Astrocyte (in vitro differentiated cells and primary cell): ENCODE measurements at regions not wholly inside any gene's neighbourhood (a gene's known extent, or its start where the extent isn't known, plus 50 kb on each side); places are given as distances from the start of the nearest gene placed in this dataset.

Experiments
- DNase-seq: peaks from one replicate; pipeline ENCODE4 v3.0.0-alpha.2; 2010; ENCODE audit warnings: low read depth
- FAIRE-seq: peaks from 2 replicates; lab custom pipeline; 2011; peaks lifted over from hg19 to GRCh38; lab: Jason Lieb, UNC
- H2AFZ ChIP-seq: 2 replicates; pipeline ENCODE4 v1.6.0; 2012; ENCODE audit warnings: low read depth, low read length, inconsistent platforms
- H3K27ac ChIP-seq: 2 replicates; pipeline ENCODE4 v1.5.1; 2011; ENCODE audit warnings: low read depth, low read length, inconsistent platforms
- H3K27me3 ChIP-seq: 2 replicates; pipeline ENCODE4 v1.6.0; 2011; ENCODE audit warnings: low read length, inconsistent platforms; ENCODE audit not compliant: insufficient read depth
- H3K36me3 ChIP-seq: 2 replicates; pipeline ENCODE4 v1.5.1; 2011; ENCODE audit warnings: low read length, inconsistent platforms; ENCODE audit not compliant: insufficient read depth
- H3K4me1 ChIP-seq: 2 replicates; pipeline ENCODE4 v1.5.1; 2011; ENCODE audit warnings: low read length, inconsistent platforms; ENCODE audit not compliant: insufficient read depth
- H3K4me2 ChIP-seq: 2 replicates; pipeline ENCODE4 v1.6.0; 2012; ENCODE audit warnings: low read length, inconsistent platforms
- H3K4me3 ChIP-seq: 2 replicates; pipeline ENCODE4 v1.5.1; 2011; ENCODE audit warnings: low read depth, mild to moderate bottlenecking, low read length, inconsistent platforms; ENCODE audit not compliant: insufficient read depth
- H3K79me2 ChIP-seq: 2 replicates; pipeline ENCODE4 v1.6.0; 2012; ENCODE audit warnings: mild to moderate bottlenecking, low read length, inconsistent platforms; ENCODE audit not compliant: insufficient read depth
- H3K9ac ChIP-seq: 2 replicates; pipeline ENCODE4 v1.6.0; 2012; ENCODE audit warnings: mild to moderate bottlenecking, low read length, inconsistent platforms
- H3K9me3 ChIP-seq: 2 replicates; pipeline ENCODE4 v1.5.1; 2012; ENCODE audit warnings: low read depth, mild to moderate bottlenecking, low read length, inconsistent platforms; ENCODE audit not compliant: insufficient read depth
- H4K20me1 ChIP-seq: 2 replicates; pipeline ENCODE4 v1.6.0; 2012; ENCODE audit warnings: low read length, inconsistent platforms; ENCODE audit not compliant: insufficient read depth
- H3K27ac Mint-ChIP-seq: one replicate; pipeline ENCODE4 v1.8.0; 2021; ENCODE audit warnings: mild to moderate bottlenecking, mixed read lengths; ENCODE audit not compliant: unreplicated experiment
- H3K27me3 Mint-ChIP-seq: one replicate; pipeline ENCODE4 v1.8.0; 2021; ENCODE audit warnings: low read depth, mixed read lengths; ENCODE audit not compliant: unreplicated experiment
- H3K36me3 Mint-ChIP-seq: one replicate; pipeline ENCODE4 v1.8.0; 2021; ENCODE audit warnings: low read depth, mixed read lengths; ENCODE audit not compliant: unreplicated experiment
- H3K4me1 Mint-ChIP-seq: one replicate; pipeline ENCODE4 v1.8.0; 2021; ENCODE audit warnings: low read depth, mixed read lengths; ENCODE audit not compliant: unreplicated experiment
- H3K4me3 Mint-ChIP-seq: one replicate; pipeline ENCODE4 v1.8.0; 2021; ENCODE audit warnings: mild to moderate bottlenecking, moderate library complexity, mixed read lengths; ENCODE audit not compliant: unreplicated experiment
- H3K9me3 Mint-ChIP-seq: one replicate; pipeline ENCODE4 v1.8.0; 2021; ENCODE audit warnings: mild to moderate bottlenecking, mixed read lengths; ENCODE audit not compliant: unreplicated experiment
- EZH2 ChIP-seq: IDR thresholded peaks from 2 replicates; pipeline ENCODE4 v1.6.1; 2012; ENCODE audit warnings: mild to moderate bottlenecking, low read length, inconsistent platforms; ENCODE audit not compliant: insufficient read depth
- TF ChIP-seq, protein P1 (sequence below): IDR thresholded peaks from 2 replicates; pipeline ENCODE4 v1.5.1; 2011; ENCODE audit warnings: low read depth, mild to moderate bottlenecking, inconsistent platforms, low read length, moderate library complexity; ENCODE audit not compliant: insufficient read depth

DNA sequence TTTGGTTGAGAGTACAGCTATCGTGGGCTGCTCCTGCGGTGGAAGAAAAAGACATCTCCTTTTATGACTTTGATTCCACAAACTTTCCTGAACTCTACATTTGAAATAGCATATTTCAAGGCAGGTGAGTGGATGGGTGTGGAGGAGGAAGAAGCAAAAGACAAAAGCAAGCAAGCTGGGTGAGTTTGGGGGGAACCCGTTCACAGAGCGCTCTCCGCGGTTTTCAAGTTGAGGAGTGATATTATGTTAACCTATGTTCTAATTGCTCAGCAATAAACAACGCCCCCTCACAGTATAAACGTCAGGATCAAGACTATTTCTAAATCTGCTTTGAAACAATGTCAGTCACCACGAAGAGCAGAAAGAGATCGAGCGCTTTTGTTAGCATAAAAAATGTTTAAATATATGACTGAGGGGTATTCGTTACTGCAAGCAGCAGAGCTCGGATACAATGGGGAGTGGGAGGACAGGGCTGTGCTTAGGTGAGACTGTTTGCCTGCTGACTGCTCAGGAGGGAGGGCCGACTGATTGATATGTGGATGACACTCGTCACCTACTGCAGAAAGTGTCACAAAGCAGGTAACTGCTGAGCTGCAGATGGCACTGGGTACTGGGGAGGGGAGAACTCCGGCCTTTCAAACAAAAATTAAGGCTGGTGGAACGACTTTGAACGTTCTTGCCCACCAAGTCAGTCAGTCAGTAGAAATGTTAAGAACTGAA lies 236.5 kb downstream of the DRD1 start:
- peaks cover 42% of the 10 kb centered on the region for H3K27me3 Mint-ChIP-seq
- H3K4me1 Mint-ChIP-seq: peaks cover 2% of the 10 kb centered on the region
- Histone ChIP-seq H3K27ac (no peak overlapping the region), H3K4me1 (peaks cover 3% of the 10 kb centered on the region), H4K20me1 (no peaks in the 10 kb centered on the region), H3K36me3 (no peaks in the 10 kb centered on the region), H3K9me3 (no peaks in the 10 kb centered on the region), H3K4me2 (no peak overlapping the region), H3K27me3 (peaks cover 4% of the 10 kb centered on the region), H3K4me3 (no peak overlapping the region), H3K9ac (no peak overlapping the region), H2AFZ (no peak overlapping the region), H3K79me2 (no peaks in the 10 kb centered on the region)
- peaks cover 5% of the 10 kb centered on the region for H3K9me3 Mint-ChIP-seq
- FAIRE-seq (no peak), DNase-seq (no peak)
- TF ChIP-seq, protein P1, sequence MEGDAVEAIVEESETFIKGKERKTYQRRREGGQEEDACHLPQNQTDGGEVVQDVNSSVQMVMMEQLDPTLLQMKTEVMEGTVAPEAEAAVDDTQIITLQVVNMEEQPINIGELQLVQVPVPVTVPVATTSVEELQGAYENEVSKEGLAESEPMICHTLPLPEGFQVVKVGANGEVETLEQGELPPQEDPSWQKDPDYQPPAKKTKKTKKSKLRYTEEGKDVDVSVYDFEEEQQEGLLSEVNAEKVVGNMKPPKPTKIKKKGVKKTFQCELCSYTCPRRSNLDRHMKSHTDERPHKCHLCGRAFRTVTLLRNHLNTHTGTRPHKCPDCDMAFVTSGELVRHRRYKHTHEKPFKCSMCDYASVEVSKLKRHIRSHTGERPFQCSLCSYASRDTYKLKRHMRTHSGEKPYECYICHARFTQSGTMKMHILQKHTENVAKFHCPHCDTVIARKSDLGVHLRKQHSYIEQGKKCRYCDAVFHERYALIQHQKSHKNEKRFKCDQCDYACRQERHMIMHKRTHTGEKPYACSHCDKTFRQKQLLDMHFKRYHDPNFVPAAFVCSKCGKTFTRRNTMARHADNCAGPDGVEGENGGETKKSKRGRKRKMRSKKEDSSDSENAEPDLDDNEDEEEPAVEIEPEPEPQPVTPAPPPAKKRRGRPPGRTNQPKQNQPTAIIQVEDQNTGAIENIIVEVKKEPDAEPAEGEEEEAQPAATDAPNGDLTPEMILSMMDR: no peak
- TF ChIP-seq EZH2: no peak
- H3K4me3 Mint-ChIP-seq: no peak overlapping the region
- H3K36me3 Mint-ChIP-seq: no peaks in the 10 kb centered on the region
- H3K27ac Mint-ChIP-seq: no peak overlapping the region

- no peak overlapping the region for H3K4me3 Mint-ChIP-seq
- peaks cover 4% of the 10 kb centered on the region for H3K4me1 Mint-ChIP-seq
- TF ChIP-seq, protein P1: no peak
- no peak for TF ChIP-seq EZH2
- DNase-seq (no peak), FAIRE-seq (no peak)
- Histone ChIP-seq H3K27ac (no peak overlapping the region), H3K27me3 (peaks cover 4% of the 10 kb centered on the region), H3K4me2 (no peak overlapping the region), H3K9ac (no peak overlapping the region), H2AFZ (no peak overlapping the region), H3K9me3 (no peaks in the 10 kb centered on the region), H3K79me2 (no peaks in the 10 kb centered on the region), H4K20me1 (no peaks in the 10 kb centered on the region), H3K36me3 (no peaks in the 10 kb centered on the region), H3K4me1 (peaks cover 6% of the 10 kb centered on the region), H3K4me3 (no peak overlapping the region)
- no peak overlapping the region for H3K27ac Mint-ChIP-seq
- no peaks in the 10 kb centered on the region for H3K36me3 Mint-ChIP-seq
- peaks cover 5% of the 10 kb centered on the region for H3K9me3 Mint-ChIP-seq
- H3K27me3 Mint-ChIP-seq: peaks cover 38% of the 10 kb centered on the region
Measured at GRCh38 chr5:175206669-175207068, 237.3 kb downstream of the DRD1 start.

DNA sequence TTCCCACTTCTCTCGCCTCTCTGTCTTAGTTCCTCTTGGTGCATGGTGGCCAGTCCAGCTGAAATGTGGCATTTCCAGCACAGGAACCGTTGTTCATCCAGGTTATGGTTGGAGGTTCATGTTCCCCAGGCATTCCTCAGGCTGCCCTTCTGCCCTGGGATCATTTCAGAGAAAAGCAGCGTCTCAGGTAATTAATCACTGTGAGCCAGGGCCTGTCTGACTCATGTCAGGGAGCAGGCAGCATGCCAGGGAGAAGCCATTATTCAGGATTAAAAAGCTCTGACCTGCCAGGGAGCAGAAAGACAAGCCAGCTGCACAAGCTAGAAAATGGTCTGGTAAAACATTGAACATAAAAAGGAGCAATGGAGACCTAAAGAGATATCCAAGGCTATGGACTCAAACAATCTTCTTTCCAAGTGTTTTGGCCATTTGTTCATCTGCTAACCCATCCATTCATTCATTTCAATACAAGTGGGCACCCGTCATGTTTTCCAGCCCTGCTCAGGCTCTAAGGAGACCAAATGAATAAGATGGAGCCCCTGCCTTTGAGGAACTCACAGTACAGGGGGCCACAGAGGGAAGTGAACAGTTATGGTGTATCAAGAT lies 241.4 kb downstream of the DRD1 start:
- Mint-ChIP-seq H3K27ac (no peak overlapping the region), H3K4me3 (no peak overlapping the region), H3K27me3 (peaks cover 21% of the 10 kb centered on the region), H3K9me3 (peaks cover 4% of the 10 kb centered on the region), H3K36me3 (no peaks in the 10 kb centered on the region), H3K4me1 (peaks cover 10% of the 10 kb centered on the region)
- Histone ChIP-seq H3K4me2 (peak overlapping the region; percentile 17), H3K36me3 (no peaks in the 10 kb centered on the region), H2AFZ (no peak overlapping the region), H4K20me1 (no peaks in the 10 kb centered on the region), H3K4me1 (peaks cover 14% of the 10 kb centered on the region), H3K4me3 (no peak overlapping the region), H3K79me2 (no peaks in the 10 kb centered on the region), H3K9ac (no peak overlapping the region), H3K9me3 (no peaks in the 10 kb centered on the region), H3K27me3 (peaks cover 4% of the 10 kb centered on the region), H3K27ac (no peak overlapping the region)
- FAIRE-seq (no peak), DNase-seq (peak; percentile 79)
- TF ChIP-seq, protein P1: no peak
- TF ChIP-seq EZH2: no peak
